ENCODE measurements at regions not wholly inside any gene's neighbourhood (a gene's known extent, or its start where the extent isn't known, plus 50 kb on each side); places are given as distances from the start of the nearest gene placed in this dataset.

GRCh38 chr21:22585558-22585957 lies 1587.3 kb downstream of the NCAM2 start:
- H3K4me3 ChIP-seq (ENCODE audit: low read length), result no peak overlapping the region
- no peaks in the 10 kb centered on the region for H3K36me3 ChIP-seq (ENCODE audit: control insufficient read depth, insufficient read depth, low read length, severe bottlenecking)
- DNase-seq (ENCODE audit: low read depth), result no peak
- peaks cover 4% of the 10 kb centered on the region for H3K9me3 ChIP-seq (ENCODE audit: control insufficient read depth, low read length)
- H3K9ac ChIP-seq (ENCODE audit: low read length), result no peak overlapping the region
- no peaks in the 10 kb centered on the region for H3K4me1 ChIP-seq (ENCODE audit: control insufficient read depth, insufficient read depth, low read length)
- H3K27me3 ChIP-seq (replicated peaks; ENCODE audit: control insufficient read depth, insufficient read depth, low read length), result no peaks in the 10 kb centered on the region

- Histone ChIP-seq H3K36me3 (ENCODE audit: control insufficient read depth, insufficient read depth, low read length, severe bottlenecking) (no peaks in the 10 kb centered on the region), H3K27me3 (replicated peaks; ENCODE audit: control insufficient read depth, insufficient read depth, low read length) (no peaks in the 10 kb centered on the region), H3K9ac (ENCODE audit: low read length) (no peak overlapping the region), H3K9me3 (ENCODE audit: control insufficient read depth, low read length) (peaks cover 3% of the 10 kb centered on the region), H3K4me3 (ENCODE audit: low read length) (no peak overlapping the region), H3K4me1 (ENCODE audit: control insufficient read depth, insufficient read depth, low read length) (no peaks in the 10 kb centered on the region)
- DNase-seq (ENCODE audit: low read depth), result no peak
Observed at GRCh38 chr21:22597660-22598255, 1599.5 kb downstream of the NCAM2 start.

- Histone ChIP-seq H3K9me3 (ENCODE audit: control insufficient read depth, low read length) (no peaks in the 10 kb centered on the region), H3K4me1 (ENCODE audit: control insufficient read depth, insufficient read depth, low read length) (no peaks in the 10 kb centered on the region), H3K9ac (ENCODE audit: low read length) (no peak overlapping the region), H3K4me3 (ENCODE audit: low read length) (no peak overlapping the region), H3K36me3 (ENCODE audit: control insufficient read depth, insufficient read depth, low read length, severe bottlenecking) (no peaks in the 10 kb centered on the region), H3K27me3 (replicated peaks; ENCODE audit: control insufficient read depth, insufficient read depth, low read length) (no peaks in the 10 kb centered on the region)
- no peak for DNase-seq (ENCODE audit: low read depth)
Observed at GRCh38 chr21:22609802-22610201, 1611.6 kb downstream of the NCAM2 start.

- no peak overlapping the region for H3K9ac ChIP-seq (ENCODE audit: low read length)
- no peaks in the 10 kb centered on the region for H3K36me3 ChIP-seq (ENCODE audit: control insufficient read depth, insufficient read depth, low read length, severe bottlenecking)
- H3K9me3 ChIP-seq (ENCODE audit: control insufficient read depth, low read length), result peaks cover 5% of the 10 kb centered on the region
- H3K4me1 ChIP-seq (ENCODE audit: control insufficient read depth, insufficient read depth, low read length), result no peaks in the 10 kb centered on the region
- no peak overlapping the region for H3K4me3 ChIP-seq (ENCODE audit: low read length)
- H3K27me3 ChIP-seq (replicated peaks; ENCODE audit: control insufficient read depth, insufficient read depth, low read length), result no peaks in the 10 kb centered on the region
- no peak for DNase-seq (ENCODE audit: low read depth)
Observed at GRCh38 chr21:22627911-22628310, 1629.7 kb downstream of the NCAM2 start.

- H3K36me3 ChIP-seq (ENCODE audit: control insufficient read depth, insufficient read depth, low read length, severe bottlenecking), result no peaks in the 10 kb centered on the region
- H3K9me3 ChIP-seq (ENCODE audit: control insufficient read depth, low read length), result no peaks in the 10 kb centered on the region
- no peak overlapping the region for H3K9ac ChIP-seq (ENCODE audit: low read length)
Observed at GRCh38 chr21:22630953-22631465, 1632.8 kb downstream of the NCAM2 start.

GRCh38 chr21:22632176-22632575 lies 1634.0 kb downstream of the NCAM2 start:
- H3K9ac ChIP-seq (ENCODE audit: low read length), result no peak overlapping the region
- H3K27me3 ChIP-seq (replicated peaks; ENCODE audit: control insufficient read depth, insufficient read depth, low read length), result no peaks in the 10 kb centered on the region
- H3K9me3 ChIP-seq (ENCODE audit: control insufficient read depth, low read length), result no peaks in the 10 kb centered on the region
- H3K4me1 ChIP-seq (ENCODE audit: control insufficient read depth, insufficient read depth, low read length), result peaks cover 5% of the 10 kb centered on the region
- no peak for DNase-seq (ENCODE audit: low read depth)
- no peak overlapping the region for H3K4me3 ChIP-seq (ENCODE audit: low read length)
- no peaks in the 10 kb centered on the region for H3K36me3 ChIP-seq (ENCODE audit: control insufficient read depth, insufficient read depth, low read length, severe bottlenecking)

More at GRCh38 chr21:22630953-22631465, 1632.8 kb downstream of the NCAM2 start:
- no peaks in the 10 kb centered on the region for H3K27me3 ChIP-seq (replicated peaks; ENCODE audit: control insufficient read depth, insufficient read depth, low read length)
- no peak overlapping the region for H3K4me3 ChIP-seq (ENCODE audit: low read length)
- H3K4me1 ChIP-seq (ENCODE audit: control insufficient read depth, insufficient read depth, low read length), result peaks cover under 1% of the 10 kb centered on the region
- no peak for DNase-seq (ENCODE audit: low read depth)

GRCh38 chr21:22649246-22649645 lies 1651.0 kb downstream of the NCAM2 start:
- Histone ChIP-seq H3K9me3 (ENCODE audit: control insufficient read depth, low read length) (no peaks in the 10 kb centered on the region), H3K4me1 (ENCODE audit: control insufficient read depth, insufficient read depth, low read length) (no peaks in the 10 kb centered on the region), H3K27me3 (replicated peaks; ENCODE audit: control insufficient read depth, insufficient read depth, low read length) (no peaks in the 10 kb centered on the region), H3K9ac (ENCODE audit: low read length) (no peak overlapping the region), H3K4me3 (ENCODE audit: low read length) (no peak overlapping the region), H3K36me3 (ENCODE audit: control insufficient read depth, insufficient read depth, low read length, severe bottlenecking) (no peaks in the 10 kb centered on the region)
- no peak for DNase-seq (ENCODE audit: low read depth)

GRCh38 chr21:22650226-22650625 lies 1652.0 kb downstream of the NCAM2 start:
- H3K36me3 ChIP-seq (ENCODE audit: control insufficient read depth, insufficient read depth, low read length, severe bottlenecking), result no peaks in the 10 kb centered on the region
- H3K27me3 ChIP-seq (replicated peaks; ENCODE audit: control insufficient read depth, insufficient read depth, low read length), result no peaks in the 10 kb centered on the region
- H3K4me1 ChIP-seq (ENCODE audit: control insufficient read depth, insufficient read depth, low read length), result no peaks in the 10 kb centered on the region
- DNase-seq (ENCODE audit: low read depth), result no peak
- no peaks in the 10 kb centered on the region for H3K9me3 ChIP-seq (ENCODE audit: control insufficient read depth, low read length)
- H3K4me3 ChIP-seq (ENCODE audit: low read length), result no peak overlapping the region
- no peak overlapping the region for H3K9ac ChIP-seq (ENCODE audit: low read length)

- H3K27me3 ChIP-seq (replicated peaks; ENCODE audit: control insufficient read depth, insufficient read depth, low read length), result no peaks in the 10 kb centered on the region
- H3K36me3 ChIP-seq (ENCODE audit: control insufficient read depth, insufficient read depth, low read length, severe bottlenecking), result no peaks in the 10 kb centered on the region
- H3K4me3 ChIP-seq (ENCODE audit: low read length), result no peak overlapping the region
- no peak for DNase-seq (ENCODE audit: low read depth)
- no peaks in the 10 kb centered on the region for H3K4me1 ChIP-seq (ENCODE audit: control insufficient read depth, insufficient read depth, low read length)
- no peak overlapping the region for H3K9ac ChIP-seq (ENCODE audit: low read length)
- no peaks in the 10 kb centered on the region for H3K9me3 ChIP-seq (ENCODE audit: control insufficient read depth, low read length)
Observed at GRCh38 chr21:22657781-22658180, 1659.6 kb downstream of the NCAM2 start.

GRCh38 chr21:22670148-22670547 lies 1671.9 kb downstream of the NCAM2 start:
- Histone ChIP-seq H3K9me3 (ENCODE audit: control insufficient read depth, low read length) (peaks cover 7% of the 10 kb centered on the region), H3K4me1 (ENCODE audit: control insufficient read depth, insufficient read depth, low read length) (no peaks in the 10 kb centered on the region), H3K36me3 (ENCODE audit: control insufficient read depth, insufficient read depth, low read length, severe bottlenecking) (no peaks in the 10 kb centered on the region), H3K27me3 (replicated peaks; ENCODE audit: control insufficient read depth, insufficient read depth, low read length) (no peaks in the 10 kb centered on the region), H3K4me3 (ENCODE audit: low read length) (no peak overlapping the region), H3K9ac (ENCODE audit: low read length) (no peak overlapping the region)
- DNase-seq (ENCODE audit: low read depth), result no peak

GRCh38 chr21:22679207-22679606 lies 1681.0 kb downstream of the NCAM2 start:
- Histone ChIP-seq H3K4me1 (ENCODE audit: control insufficient read depth, insufficient read depth, low read length) (no peaks in the 10 kb centered on the region), H3K9ac (ENCODE audit: low read length) (no peak overlapping the region), H3K4me3 (ENCODE audit: low read length) (no peak overlapping the region), H3K36me3 (ENCODE audit: control insufficient read depth, insufficient read depth, low read length, severe bottlenecking) (no peaks in the 10 kb centered on the region), H3K9me3 (ENCODE audit: control insufficient read depth, low read length) (no peaks in the 10 kb centered on the region), H3K27me3 (replicated peaks; ENCODE audit: control insufficient read depth, insufficient read depth, low read length) (no peaks in the 10 kb centered on the region)
- DNase-seq (ENCODE audit: low read depth), result no peak

GRCh38 chr21:22691658-22692057 lies 1693.4 kb downstream of the NCAM2 start:
- H3K9ac ChIP-seq (ENCODE audit: low read length), result no peak overlapping the region
- H3K9me3 ChIP-seq (ENCODE audit: control insufficient read depth, low read length), result peaks cover 14% of the 10 kb centered on the region
- DNase-seq (ENCODE audit: low read depth), result no peak
- no peaks in the 10 kb centered on the region for H3K36me3 ChIP-seq (ENCODE audit: control insufficient read depth, insufficient read depth, low read length, severe bottlenecking)
- no peaks in the 10 kb centered on the region for H3K27me3 ChIP-seq (replicated peaks; ENCODE audit: control insufficient read depth, insufficient read depth, low read length)
- H3K4me1 ChIP-seq (ENCODE audit: control insufficient read depth, insufficient read depth, low read length), result no peaks in the 10 kb centered on the region
- no peak overlapping the region for H3K4me3 ChIP-seq (ENCODE audit: low read length)
